Transverse colon (tissue), 4 donors: ENCODE measurements at regions not wholly inside any gene's neighbourhood (a gene's known extent, or its start where the extent isn't known, plus 50 kb on each side); places are given as distances from the start of the nearest gene placed in this dataset.

Experiments
- EP300 ChIP-seq: sonication (generic); formaldehyde crosslinking; IDR thresholded peaks from one replicate; pipeline ENCODE4 v1.6.1; 2017; ENCODE audit warnings: antibody characterized with exemption, low read depth
- POLR2A ChIP-seq: fragments of 450-650 bp; IDR thresholded peaks from one replicate; pipeline ENCODE4 v1.6.1; 2016; ENCODE audit warnings: antibody characterized with exemption, mild to moderate bottlenecking, moderate library complexity
- POLR2AphosphoS5 ChIP-seq, 3 donors: sonication (generic); formaldehyde crosslinking; IDR thresholded peaks; one replicate each; pipeline ENCODE4 v1.6.1; 2016; ENCODE audit warnings: antibody characterized with exemption in 3 of 3
- TF ChIP-seq, protein P1 (sequence below), 5 experiments: fragments of 200-600 bp in 3 of 5; fragments of 450-650 bp in 2 of 5; sonication (generic) in 3 of 5; IDR thresholded peaks; 1 replicate in 2 of 5; 2 replicates in 3 of 5; pipeline ENCODE4 v1.5.1; 2016 to 2017; ENCODE audit warnings: antibody characterized with exemption in 5 of 5, inconsistent platforms in 3 of 5, mild to moderate bottlenecking in 2 of 5, moderate library complexity in 1 of 5

DNA sequence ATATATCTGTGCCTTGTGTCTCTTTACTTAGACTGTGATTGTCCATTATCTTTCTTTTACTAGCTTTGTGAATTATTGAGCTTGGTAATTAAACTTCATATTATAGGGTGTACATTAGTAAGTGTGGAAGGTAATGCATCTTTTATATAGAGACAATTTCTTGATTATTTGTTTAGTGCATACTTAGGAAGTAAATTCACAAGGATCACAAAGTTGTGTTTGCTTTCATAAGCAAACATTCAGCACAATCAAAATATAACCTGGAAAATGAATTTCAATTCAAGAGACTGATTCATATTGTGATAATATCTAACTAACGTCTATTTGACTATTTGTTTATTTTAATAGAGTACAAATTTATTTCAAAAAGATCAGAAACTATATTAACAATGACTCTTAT is 749.9 kb upstream of the NUDT12 start:
- no peak for TF ChIP-seq EP300
- TF ChIP-seq, protein P1, sequence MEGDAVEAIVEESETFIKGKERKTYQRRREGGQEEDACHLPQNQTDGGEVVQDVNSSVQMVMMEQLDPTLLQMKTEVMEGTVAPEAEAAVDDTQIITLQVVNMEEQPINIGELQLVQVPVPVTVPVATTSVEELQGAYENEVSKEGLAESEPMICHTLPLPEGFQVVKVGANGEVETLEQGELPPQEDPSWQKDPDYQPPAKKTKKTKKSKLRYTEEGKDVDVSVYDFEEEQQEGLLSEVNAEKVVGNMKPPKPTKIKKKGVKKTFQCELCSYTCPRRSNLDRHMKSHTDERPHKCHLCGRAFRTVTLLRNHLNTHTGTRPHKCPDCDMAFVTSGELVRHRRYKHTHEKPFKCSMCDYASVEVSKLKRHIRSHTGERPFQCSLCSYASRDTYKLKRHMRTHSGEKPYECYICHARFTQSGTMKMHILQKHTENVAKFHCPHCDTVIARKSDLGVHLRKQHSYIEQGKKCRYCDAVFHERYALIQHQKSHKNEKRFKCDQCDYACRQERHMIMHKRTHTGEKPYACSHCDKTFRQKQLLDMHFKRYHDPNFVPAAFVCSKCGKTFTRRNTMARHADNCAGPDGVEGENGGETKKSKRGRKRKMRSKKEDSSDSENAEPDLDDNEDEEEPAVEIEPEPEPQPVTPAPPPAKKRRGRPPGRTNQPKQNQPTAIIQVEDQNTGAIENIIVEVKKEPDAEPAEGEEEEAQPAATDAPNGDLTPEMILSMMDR (IDR thresholded peaks at IDR 0.05), result no peak
- TF ChIP-seq POLR2A, result no peak
- TF ChIP-seq POLR2AphosphoS5 (IDR thresholded peaks at IDR 0.05), result no peak
